ENCODE measurements at regions not wholly inside any gene's neighbourhood (a gene's known extent, or its start where the extent isn't known, plus 50 kb on each side); places are given as distances from the start of the nearest gene placed in this dataset.

DNA sequence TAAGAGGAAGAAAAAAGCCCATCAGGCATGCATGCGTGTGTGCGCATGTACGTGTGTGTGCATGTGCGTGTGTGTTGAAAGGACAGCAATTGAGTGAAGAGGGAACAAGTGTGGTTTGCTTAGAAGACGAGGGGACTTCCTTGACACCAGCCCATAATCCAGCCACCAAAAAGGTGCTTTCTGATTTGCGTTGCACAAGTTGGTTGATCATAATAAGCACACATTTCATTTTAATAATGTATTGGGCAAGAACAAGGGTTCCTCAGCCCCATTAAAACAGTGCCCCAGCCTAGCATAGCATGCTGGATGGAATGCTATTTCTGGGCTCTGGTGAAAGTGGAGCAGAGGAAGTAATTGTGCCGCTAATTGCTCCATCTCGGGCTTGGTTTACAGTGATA, 493.2 kb downstream of the MIAT start:
- Histone ChIP-seq H3K27ac (no peak overlapping the region), H3K4me1 (replicated peaks) (no peaks in the 10 kb centered on the region), H3K27me3 (replicated peaks; ENCODE audit: insufficient read depth) (no peaks in the 10 kb centered on the region), H3K36me3 (no peaks in the 10 kb centered on the region), H3K4me3 (no peak overlapping the region), H3K9me3 (no peaks in the 10 kb centered on the region)
- TF ChIP-seq POLR2AphosphoS5 (IDR thresholded peaks at IDR 0.05) (no peak), POLR2A (IDR thresholded peaks at IDR 0.05) (no peak)
- TF ChIP-seq, protein P1, sequence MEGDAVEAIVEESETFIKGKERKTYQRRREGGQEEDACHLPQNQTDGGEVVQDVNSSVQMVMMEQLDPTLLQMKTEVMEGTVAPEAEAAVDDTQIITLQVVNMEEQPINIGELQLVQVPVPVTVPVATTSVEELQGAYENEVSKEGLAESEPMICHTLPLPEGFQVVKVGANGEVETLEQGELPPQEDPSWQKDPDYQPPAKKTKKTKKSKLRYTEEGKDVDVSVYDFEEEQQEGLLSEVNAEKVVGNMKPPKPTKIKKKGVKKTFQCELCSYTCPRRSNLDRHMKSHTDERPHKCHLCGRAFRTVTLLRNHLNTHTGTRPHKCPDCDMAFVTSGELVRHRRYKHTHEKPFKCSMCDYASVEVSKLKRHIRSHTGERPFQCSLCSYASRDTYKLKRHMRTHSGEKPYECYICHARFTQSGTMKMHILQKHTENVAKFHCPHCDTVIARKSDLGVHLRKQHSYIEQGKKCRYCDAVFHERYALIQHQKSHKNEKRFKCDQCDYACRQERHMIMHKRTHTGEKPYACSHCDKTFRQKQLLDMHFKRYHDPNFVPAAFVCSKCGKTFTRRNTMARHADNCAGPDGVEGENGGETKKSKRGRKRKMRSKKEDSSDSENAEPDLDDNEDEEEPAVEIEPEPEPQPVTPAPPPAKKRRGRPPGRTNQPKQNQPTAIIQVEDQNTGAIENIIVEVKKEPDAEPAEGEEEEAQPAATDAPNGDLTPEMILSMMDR (IDR thresholded peaks at IDR 0.05): no peak
- 21% methylated on average over 8 of the region's 8 CpGs for WGBS
- intact Hi-C loops (cut with DNase I): no loop called here
- DNase-seq (ENCODE audit: low spot score): no peak

DNA sequence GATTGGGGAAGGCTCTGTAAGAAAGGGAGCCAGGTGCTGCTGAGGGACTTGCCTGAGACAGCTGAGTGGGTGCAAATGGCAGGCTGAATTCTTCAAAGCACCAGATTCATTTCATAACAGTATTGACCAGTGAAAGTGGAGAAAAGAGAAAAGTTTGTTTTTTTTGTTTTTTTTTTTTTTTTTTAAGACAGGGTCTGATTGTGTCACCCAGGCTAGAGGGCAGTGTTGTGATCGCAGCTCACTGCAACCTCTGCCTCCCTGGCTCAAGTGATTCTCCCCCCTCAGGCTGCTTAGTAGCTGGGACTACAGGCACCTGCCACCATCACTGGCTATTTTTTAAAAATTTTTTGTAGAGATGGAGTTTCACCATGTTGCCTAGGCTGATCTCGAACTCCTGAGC, 494.0 kb downstream of the MIAT start:
- no peak for DNase-seq (ENCODE audit: low spot score)
- Histone ChIP-seq H3K36me3 (no peaks in the 10 kb centered on the region), H3K27ac (no peak overlapping the region), H3K4me3 (no peak overlapping the region), H3K4me1 (replicated peaks) (no peaks in the 10 kb centered on the region), H3K27me3 (replicated peaks; ENCODE audit: insufficient read depth) (no peaks in the 10 kb centered on the region), H3K9me3 (no peaks in the 10 kb centered on the region)
- TF ChIP-seq, protein P1 (IDR thresholded peaks at IDR 0.05): no peak
- no peak for TF ChIP-seq POLR2AphosphoS5 (IDR thresholded peaks at IDR 0.05)
- no peak for TF ChIP-seq POLR2A (IDR thresholded peaks at IDR 0.05)
- 73% methylated on average over 2 of the region's 2 CpGs for WGBS
- intact Hi-C loops (cut with DNase I): no loop called here

DNA sequence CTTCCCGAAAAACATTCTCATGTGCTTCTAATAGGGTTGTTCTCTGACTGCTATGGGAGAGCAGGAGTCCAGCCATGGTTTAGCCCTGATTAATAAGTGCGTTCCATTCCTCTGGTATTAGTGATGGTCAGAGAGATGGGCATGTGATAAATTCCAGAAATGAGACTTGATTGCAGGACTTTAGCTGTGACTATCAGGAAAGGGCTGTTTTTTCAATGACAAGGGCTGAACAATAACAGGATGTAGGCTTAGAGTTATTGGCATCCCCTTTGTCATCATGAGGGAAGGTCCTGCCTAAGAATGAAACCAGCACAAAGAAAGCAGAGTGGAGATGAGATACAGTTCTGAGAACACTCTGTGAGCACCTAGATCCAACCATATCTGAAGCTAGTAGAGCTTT, 494.6 kb downstream of the MIAT start:
- 94% methylated on average over 2 of the region's 2 CpGs for WGBS
- H3K9me3 ChIP-seq: no peaks in the 10 kb centered on the region
- no peaks in the 10 kb centered on the region for H3K36me3 ChIP-seq
- TF ChIP-seq, protein P1 (IDR thresholded peaks at IDR 0.05): no peak
- TF ChIP-seq POLR2AphosphoS5 (IDR thresholded peaks at IDR 0.05) (no peak), POLR2A (IDR thresholded peaks at IDR 0.05) (no peak)
- no peaks in the 10 kb centered on the region for H3K4me1 ChIP-seq (replicated peaks)
- H3K27ac ChIP-seq: no peak overlapping the region
- no peak overlapping the region for H3K4me3 ChIP-seq
- DNase-seq (ENCODE audit: low spot score): no peak
- intact Hi-C loops (cut with DNase I): no loop called here
- H3K27me3 ChIP-seq (replicated peaks; ENCODE audit: insufficient read depth): no peaks in the 10 kb centered on the region

DNA sequence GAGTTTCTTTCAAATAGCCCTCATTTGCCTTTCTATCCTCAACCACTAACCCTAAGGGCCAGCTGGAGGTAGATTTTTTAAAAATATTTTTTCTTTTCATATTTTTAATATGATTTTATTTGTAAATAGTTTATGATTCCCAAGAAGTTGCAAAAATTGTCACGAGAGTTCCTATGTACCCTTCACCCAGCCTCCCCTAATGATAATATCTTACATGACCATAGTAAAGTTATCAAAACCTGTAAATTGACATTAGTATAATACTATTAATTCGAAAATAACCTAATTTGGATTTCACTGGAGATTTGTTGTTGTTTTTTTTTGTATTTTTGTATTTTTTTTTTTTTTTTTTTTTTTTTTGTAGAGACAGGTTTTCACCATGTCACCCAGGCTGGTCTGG, 495.5 kb downstream of the MIAT start:
- H3K27me3 ChIP-seq (replicated peaks; ENCODE audit: insufficient read depth): no peaks in the 10 kb centered on the region
- DNase-seq (ENCODE audit: low spot score): no peak
- intact Hi-C loops (cut with DNase I): no loop called here
- no peak overlapping the region for H3K27ac ChIP-seq
- no peaks in the 10 kb centered on the region for H3K9me3 ChIP-seq
- no peak overlapping the region for H3K4me3 ChIP-seq
- H3K36me3 ChIP-seq: no peaks in the 10 kb centered on the region
- 87% methylated on average over 2 of the region's 2 CpGs for WGBS
- no peaks in the 10 kb centered on the region for H3K4me1 ChIP-seq (replicated peaks)
- TF ChIP-seq POLR2AphosphoS5 (IDR thresholded peaks at IDR 0.05) (no peak), POLR2A (IDR thresholded peaks at IDR 0.05) (no peak)
- TF ChIP-seq, protein P1 (IDR thresholded peaks at IDR 0.05): no peak

DNA sequence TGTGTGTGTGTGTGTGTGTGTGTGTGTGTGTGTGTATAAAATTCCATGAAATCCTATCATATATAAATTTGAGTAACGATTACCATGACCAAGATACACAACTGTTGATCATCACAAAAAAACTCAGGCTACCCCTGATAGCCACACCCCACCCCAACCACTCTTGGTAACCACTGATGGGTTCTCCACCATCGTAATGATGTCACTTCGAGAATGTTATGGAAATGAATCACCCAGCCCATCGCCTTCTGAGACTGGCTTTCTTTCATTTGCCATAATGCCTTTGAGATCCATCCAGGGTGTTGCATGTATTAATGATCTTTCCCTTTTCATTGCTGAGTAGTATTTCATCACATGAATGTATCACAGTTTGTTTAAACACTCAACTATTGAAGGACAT, 496.0 kb downstream of the MIAT start:
- H3K4me3 ChIP-seq: no peak overlapping the region
- 93% methylated on average over 4 of the region's 4 CpGs for WGBS
- H3K9me3 ChIP-seq: no peaks in the 10 kb centered on the region
- no peaks in the 10 kb centered on the region for H3K36me3 ChIP-seq
- no peaks in the 10 kb centered on the region for H3K27me3 ChIP-seq (replicated peaks; ENCODE audit: insufficient read depth)
- no peak for DNase-seq (ENCODE audit: low spot score)
- intact Hi-C loops (cut with DNase I): no loop called here
- TF ChIP-seq, protein P1 (IDR thresholded peaks at IDR 0.05): no peak
- TF ChIP-seq POLR2A (IDR thresholded peaks at IDR 0.05) (no peak), POLR2AphosphoS5 (IDR thresholded peaks at IDR 0.05) (no peak)
- H3K4me1 ChIP-seq (replicated peaks): no peaks in the 10 kb centered on the region
- no peak overlapping the region for H3K27ac ChIP-seq

Data from prostate gland (tissue), 2 donors.